Amygdala (tissue), 56 donors: ENCODE measurements at regions not wholly inside any gene's neighbourhood (a gene's known extent, or its start where the extent isn't known, plus 50 kb on each side); places are given as distances from the start of the nearest gene placed in this dataset.

Experiments
- DNase-seq, 56 donors: peaks; one replicate each; lab custom pipeline; 2025; lab: John Stamatoyannopoulos, UW

DNA sequence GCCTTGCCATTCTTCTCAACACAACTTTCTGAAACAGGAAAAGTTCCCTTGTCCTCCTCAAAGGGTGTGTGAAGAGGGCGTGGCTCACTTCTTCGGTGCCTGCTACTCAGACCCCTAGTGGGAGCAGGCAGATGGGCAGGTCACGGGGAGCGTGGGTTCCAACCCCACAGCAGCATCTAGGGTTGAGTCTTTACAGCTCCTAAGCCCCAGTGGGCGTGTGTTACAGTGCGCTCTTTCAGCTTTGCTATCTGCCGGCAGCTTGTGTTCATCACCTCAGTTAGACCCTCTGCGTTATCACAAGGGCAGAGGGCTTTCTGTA, 57.5 kb upstream of the KLF3 start:
- DNase-seq = peak in 1 of 56 donors; percentile 6

DNA sequence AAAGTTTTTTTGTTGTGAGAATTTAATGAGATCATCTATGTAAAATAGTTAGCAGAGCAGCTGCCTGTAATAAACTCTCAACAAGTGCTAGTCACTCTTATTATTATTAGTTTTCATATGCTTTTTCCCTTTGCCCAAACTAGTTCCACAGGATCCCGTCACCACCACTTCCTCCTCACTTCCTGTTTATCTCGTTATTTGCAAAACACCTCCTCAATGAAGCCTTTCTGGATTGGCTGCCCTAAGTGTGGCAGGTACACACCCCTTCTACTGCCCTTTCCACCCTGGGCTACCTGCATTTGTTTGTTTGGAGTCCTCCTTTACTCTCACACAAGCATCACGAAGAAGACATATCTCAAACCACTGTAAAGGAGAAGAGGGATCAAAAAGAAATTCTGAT, 54.4 kb upstream of the KLF3 start:
- no peak for DNase-seq

DNA sequence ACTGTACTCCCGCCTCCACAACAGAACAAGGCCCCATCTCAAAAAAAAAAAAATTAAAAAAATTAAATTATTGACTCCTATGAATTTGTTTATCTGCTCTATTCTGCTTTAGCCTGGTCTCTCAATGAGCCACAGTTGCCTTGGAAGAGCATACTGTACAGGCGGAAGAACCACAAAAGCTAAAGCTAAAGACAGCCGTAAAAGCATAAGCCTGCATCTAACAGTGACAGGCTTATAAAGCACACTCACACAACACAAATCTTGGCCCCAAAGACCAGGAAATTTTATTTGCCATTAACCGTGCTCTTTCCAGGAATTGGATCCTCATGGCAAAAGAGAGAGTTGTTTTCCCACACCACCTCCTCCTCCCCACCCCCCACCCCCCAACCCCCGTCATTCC, 53.5 kb upstream of the KLF3 start:
- DNase-seq = peak in 1 of 56 donors; percentile 10

DNA sequence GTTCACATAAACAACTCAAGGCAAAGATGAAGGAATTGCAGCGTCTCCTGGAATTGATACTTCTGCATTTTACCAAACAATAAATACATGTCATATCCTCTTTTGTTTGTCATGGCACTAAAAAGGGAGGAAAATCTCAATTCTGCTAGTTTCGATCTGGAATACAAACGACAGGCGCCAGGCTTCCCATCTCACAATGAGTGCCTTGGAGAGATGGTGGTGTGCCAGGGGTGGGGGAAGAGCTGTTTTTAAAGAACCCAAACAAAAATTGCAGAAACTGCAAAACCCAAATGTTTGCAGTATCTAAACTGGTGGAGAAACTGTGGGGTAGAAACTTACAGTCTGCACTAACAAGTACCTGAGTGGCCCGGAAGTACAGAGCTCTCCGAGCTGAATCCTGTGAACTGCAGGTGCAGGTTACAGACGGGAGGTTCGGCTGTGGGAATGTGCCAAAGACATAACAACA, 53.0 kb upstream of the KLF3 start:
- peak in 17 of 56 donors; percentile 3 to 47 (median 19) for DNase-seq

DNA sequence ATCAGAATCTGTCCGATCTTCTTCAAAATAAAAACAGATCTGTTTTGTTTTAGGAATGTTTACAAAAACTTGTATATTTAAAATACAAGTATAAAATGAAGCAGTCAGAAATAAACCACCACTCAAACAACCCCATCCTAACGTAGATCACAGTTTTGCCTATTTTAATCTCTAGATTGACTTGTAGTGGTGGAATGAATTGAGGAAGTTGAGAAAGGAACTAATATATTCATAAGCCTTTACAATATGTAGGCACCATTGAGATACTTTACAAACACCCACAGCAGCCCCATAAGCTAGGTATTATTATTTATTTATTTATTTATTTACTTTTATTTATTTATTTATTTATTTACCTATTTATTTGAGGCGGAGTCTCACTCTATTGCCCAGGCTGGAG, 52.3 kb upstream of the KLF3 start:
- DNase-seq = no peak

DNA sequence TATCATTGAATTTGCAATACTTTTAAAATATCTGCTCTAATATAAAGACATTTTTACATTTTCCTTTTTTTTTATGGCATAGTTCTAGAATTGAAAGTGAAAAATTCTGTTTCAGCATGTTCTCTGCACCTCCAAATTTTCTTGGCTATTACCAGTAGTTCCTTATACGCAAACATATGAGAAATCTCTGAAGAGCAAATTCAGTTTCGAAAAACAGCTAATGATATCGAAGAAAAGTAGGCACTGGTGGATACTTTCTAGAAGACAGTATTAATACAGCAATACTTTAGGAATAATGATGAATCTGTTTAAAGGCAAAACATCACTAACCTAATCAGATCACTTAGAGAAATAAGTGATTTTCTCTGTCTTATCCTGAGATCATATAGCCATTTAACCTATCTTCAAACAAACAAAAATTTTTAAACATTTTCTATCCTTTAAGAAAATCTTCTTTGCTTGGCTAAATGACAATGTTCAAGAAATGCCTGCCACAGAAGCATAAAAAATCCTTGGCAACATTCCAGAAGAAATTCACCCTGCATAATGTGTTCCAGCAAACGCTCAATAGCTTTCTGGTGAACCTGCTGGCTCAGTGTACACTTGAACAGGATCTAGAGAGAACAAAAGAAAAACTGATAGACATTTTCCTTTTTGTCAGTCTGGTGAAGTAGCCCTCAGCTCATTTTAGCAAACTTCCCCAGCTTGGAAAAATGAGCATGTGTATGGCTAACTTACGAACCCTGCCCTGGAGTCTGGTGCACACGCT, 51.2 kb upstream of the KLF3 start:
- DNase-seq = peak in 1 of 56 donors; percentile 8
